Stomach (tissue), 8 donors: ENCODE measurements at regions not wholly inside any gene's neighbourhood (a gene's known extent, or its start where the extent isn't known, plus 50 kb on each side); places are given as distances from the start of the nearest gene placed in this dataset.
"Not testable (repeated sequence)": the region's sequence is repeated elsewhere in the genome, so short reads cannot be mapped to it uniquely, and the experiment has no call there.

Experiments used
- DNase-seq, 2 donors: peaks; one replicate each; pipeline versions ENCODE4 v3.0.0 to v3.0.0-alpha.2; 2013 to 2019
- H3K27ac ChIP-seq, 5 donors: fragments of 200-600 bp in 4 of 5; sonication (generic) in 4 of 5; one replicate each; pipeline ENCODE4 v1.5.1; 2013 to 2019; ENCODE audit warnings: mild to moderate bottlenecking in 1 of 5, moderate library complexity in 1 of 5
- H3K27me3 ChIP-seq, 3 donors: fragments of 200-600 bp; sonication (generic); one replicate each; pipeline ENCODE4 v1.5.1; 2017 to 2019; ENCODE audit warnings: mixed run types in 1 of 3
- H3K36me3 ChIP-seq, 4 donors: fragments of 200-600 bp; sonication (generic); 1 replicate in 3 of 4; 2 replicates in 1 of 4; pipeline ENCODE4 v1.5.1; 2016 to 2019
- H3K4me1 ChIP-seq, 4 donors: fragments of 200-600 bp; sonication (generic); one replicate each; pipeline ENCODE4 v1.5.1; 2016 to 2019
- H3K4me3 ChIP-seq, 4 donors: fragments of 200-600 bp; sonication (generic) in 3 of 4; one replicate each; pipeline ENCODE4 v1.5.1; 2016 to 2019; ENCODE audit warnings: mild to moderate bottlenecking in 1 of 4
- H3K9me3 ChIP-seq, 4 donors: fragments of 200-600 bp; sonication (generic); one replicate each; pipeline ENCODE4 v1.5.1; 2016 to 2019
- EP300 ChIP-seq: sonication (generic); formaldehyde crosslinking; IDR thresholded peaks from one replicate; pipeline ENCODE4 v1.6.1; 2017; ENCODE audit warnings: antibody characterized with exemption
- POLR2A ChIP-seq, 4 donors: fragments of 450-650 bp; IDR thresholded peaks; one replicate each; pipeline ENCODE4 v1.6.1; 2016; ENCODE audit warnings: antibody characterized with exemption in 4 of 4, control low read depth in 2 of 4, mild to moderate bottlenecking in 1 of 4, moderate library complexity in 1 of 4
- POLR2AphosphoS5 ChIP-seq, 3 donors: sonication (generic); formaldehyde crosslinking; IDR thresholded peaks; one replicate each; pipeline ENCODE4 v1.6.1; 2016; ENCODE audit warnings: antibody characterized with exemption in 3 of 3
- WGBS, 5 donors: extraction: QIAGEN DNeasy Blood & Tissue Kit in 3 of 5; methylation state at CpG; one replicate each; pipeline versions ENCODE4 v1.1.5 to v1.1.7; 2013 to 2018; 5-methylcytosine and 5-hydroxymethylcytosine counted together
- intact Hi-C: fragments of 100-400 bp; cut with DNase I; formaldehyde crosslinking; loops from one replicate; pipeline ENCODE4 v1.15.1; 2023; ENCODE audit warnings: low total_unique reads
- TF ChIP-seq, protein P1 (sequence below), 7 experiments: fragments of 450-650 bp in 4 of 7; fragments of 200-600 bp in 3 of 7; sonication (generic) in 3 of 7; IDR thresholded peaks; one replicate each; pipeline ENCODE4 v1.5.1; 2016 to 2019; ENCODE audit warnings: antibody characterized with exemption in 7 of 7, control low read depth in 2 of 7, mild to moderate bottlenecking in 1 of 7
- donor health status: healthy with polysubstance abuse.
- donor health status: Bipolar disorder and iron deficiency.
- donor health status: healthy.

DNA sequence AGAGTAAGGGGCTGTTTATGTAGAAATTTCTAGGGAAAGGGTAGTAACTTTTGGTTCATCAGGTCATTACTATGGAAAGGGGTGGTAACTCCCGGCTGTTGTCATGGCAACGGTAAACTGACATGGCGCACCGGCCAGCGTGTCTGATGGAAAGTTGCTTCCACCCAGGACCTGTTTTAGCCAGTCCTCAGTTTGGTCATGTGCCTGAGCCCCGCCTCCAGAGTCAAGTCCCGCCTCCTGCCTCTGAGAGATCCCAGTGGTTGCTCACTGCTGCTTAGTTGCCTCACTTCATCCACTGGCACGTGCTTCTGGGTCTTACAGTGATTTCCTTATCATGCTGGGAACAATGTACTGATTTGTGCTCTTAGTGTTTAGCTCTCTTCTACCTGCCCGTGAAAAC lies 455.2 kb upstream of the ZNF507 start:
- TF ChIP-seq EP300 (no peak), POLR2AphosphoS5 (IDR thresholded peaks at IDR 0.05) (no peak), POLR2A (IDR thresholded peaks at IDR 0.05) (no peak)
- H3K27ac ChIP-seq = no peak overlapping the region
- intact Hi-C loops = no loop called here
- no peaks in the 10 kb centered on the region for H3K4me1 ChIP-seq
- H3K36me3 ChIP-seq = no peaks in the 10 kb centered on the region
- no peak for DNase-seq
- H3K4me3 ChIP-seq = no peak overlapping the region
- H3K9me3 ChIP-seq = peaks cover 0 to 17% (median 8%) of the 10 kb centered on the region in 4 donors
- 77 to 85% (median 82%) methylated on average over 9 of the region's 9 CpGs for WGBS, 5 donors
- H3K27me3 ChIP-seq = no peaks in the 10 kb centered on the region

DNA sequence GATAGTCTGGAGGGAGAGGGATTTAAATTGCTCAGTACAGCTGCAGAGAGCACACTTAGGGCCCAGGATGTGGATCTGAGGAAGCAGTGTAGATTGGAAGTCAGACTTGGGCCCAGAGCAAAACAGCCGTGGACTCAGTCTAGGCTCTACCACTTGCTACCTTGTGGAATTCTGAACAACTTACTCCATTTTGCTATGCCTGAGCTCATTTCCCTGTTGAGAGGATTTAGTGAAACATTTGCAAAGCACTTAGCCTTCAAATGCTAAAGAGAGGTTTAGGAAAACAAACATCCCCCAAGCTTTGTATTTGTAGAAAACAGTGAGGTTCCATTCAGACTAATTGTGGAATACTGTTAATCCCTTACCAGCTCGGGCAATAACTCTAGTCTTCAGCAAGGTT lies 453.4 kb upstream of the ZNF507 start:
- no peak overlapping the region for H3K4me3 ChIP-seq
- WGBS, 5 donors = 54 to 66% (median 60%) methylated on average over 2 of the region's 2 CpGs
- H3K27me3 ChIP-seq = no peaks in the 10 kb centered on the region
- intact Hi-C loops = no loop called here
- TF ChIP-seq POLR2A (IDR thresholded peaks at IDR 0.05) (no peak), EP300 (no peak), POLR2AphosphoS5 (IDR thresholded peaks at IDR 0.05) (no peak)
- TF ChIP-seq, protein P1, sequence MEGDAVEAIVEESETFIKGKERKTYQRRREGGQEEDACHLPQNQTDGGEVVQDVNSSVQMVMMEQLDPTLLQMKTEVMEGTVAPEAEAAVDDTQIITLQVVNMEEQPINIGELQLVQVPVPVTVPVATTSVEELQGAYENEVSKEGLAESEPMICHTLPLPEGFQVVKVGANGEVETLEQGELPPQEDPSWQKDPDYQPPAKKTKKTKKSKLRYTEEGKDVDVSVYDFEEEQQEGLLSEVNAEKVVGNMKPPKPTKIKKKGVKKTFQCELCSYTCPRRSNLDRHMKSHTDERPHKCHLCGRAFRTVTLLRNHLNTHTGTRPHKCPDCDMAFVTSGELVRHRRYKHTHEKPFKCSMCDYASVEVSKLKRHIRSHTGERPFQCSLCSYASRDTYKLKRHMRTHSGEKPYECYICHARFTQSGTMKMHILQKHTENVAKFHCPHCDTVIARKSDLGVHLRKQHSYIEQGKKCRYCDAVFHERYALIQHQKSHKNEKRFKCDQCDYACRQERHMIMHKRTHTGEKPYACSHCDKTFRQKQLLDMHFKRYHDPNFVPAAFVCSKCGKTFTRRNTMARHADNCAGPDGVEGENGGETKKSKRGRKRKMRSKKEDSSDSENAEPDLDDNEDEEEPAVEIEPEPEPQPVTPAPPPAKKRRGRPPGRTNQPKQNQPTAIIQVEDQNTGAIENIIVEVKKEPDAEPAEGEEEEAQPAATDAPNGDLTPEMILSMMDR (IDR thresholded peaks at IDR 0.05) = no peak
- H3K9me3 ChIP-seq = peaks cover 0 to 17% (median 8%) of the 10 kb centered on the region in 4 donors
- H3K4me1 ChIP-seq = no peaks in the 10 kb centered on the region
- no peak overlapping the region for H3K27ac ChIP-seq
- no peaks in the 10 kb centered on the region for H3K36me3 ChIP-seq
- DNase-seq = no peak

DNA sequence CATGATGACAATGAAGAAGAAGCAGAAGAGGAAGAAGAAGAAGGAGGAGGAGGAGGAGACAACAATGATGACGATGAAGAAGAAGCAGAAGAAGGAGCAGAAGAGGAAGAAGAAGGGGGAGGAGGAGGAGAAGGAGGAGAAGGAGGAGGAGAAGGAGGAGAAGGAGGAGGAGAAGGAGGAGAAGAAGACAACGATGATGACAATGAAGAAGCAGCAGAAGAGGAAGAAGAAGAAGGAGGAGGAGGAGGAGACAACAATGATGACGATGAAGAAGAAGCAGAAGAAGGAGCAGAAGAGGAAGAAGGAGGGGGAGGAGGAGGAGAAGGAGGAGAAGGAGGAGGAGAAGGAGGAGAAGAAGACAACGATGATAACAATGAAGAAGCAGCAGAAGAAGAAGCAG lies 451.9 kb upstream of the ZNF507 start:
- H3K4me1 ChIP-seq, H3K36me3 ChIP-seq, H3K27ac ChIP-seq, H3K4me3 ChIP-seq, H3K27me3 ChIP-seq, DNase-seq, intact Hi-C loops: not testable (repeated sequence)
- peaks cover 0 to 17% (median 8%) of the 10 kb centered on the region in 4 donors for H3K9me3 ChIP-seq
- 69 to 83% (median 79%) methylated on average over 4 of the region's 4 CpGs for WGBS, 5 donors

DNA sequence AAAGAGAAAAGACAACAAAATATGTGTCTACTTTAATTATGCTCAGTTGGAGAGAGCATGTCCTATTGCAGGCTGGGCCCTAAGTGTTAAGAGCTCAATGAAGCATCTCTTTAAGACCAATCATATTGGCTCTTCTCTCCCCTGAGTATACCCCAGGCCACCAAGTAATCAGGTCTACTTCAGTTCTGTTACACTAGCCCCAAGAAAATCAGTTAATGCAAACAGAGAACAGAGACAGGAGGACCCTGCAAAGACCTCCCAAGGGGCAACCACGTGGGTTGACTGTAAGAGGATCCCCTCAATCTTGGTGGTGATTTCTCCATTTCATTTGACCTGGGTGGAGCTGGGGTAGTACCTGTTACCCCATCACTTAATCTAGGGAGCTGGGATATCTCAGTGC lies 451.0 kb upstream of the ZNF507 start:
- DNase-seq = no peak
- Histone ChIP-seq H3K36me3 (no peaks in the 10 kb centered on the region), H3K27me3 (no peaks in the 10 kb centered on the region), H3K4me1 (no peaks in the 10 kb centered on the region), H3K4me3 (no peak overlapping the region), H3K9me3 (peaks cover 0 to 22% (median 8%) of the 10 kb centered on the region in 4 donors), H3K27ac (no peak overlapping the region)
- TF ChIP-seq POLR2A (IDR thresholded peaks at IDR 0.05) = no peak
- no peak for TF ChIP-seq EP300
- intact Hi-C loops = no loop called here
- 22 to 63% (median 47%) methylated on average over 1 of the region's 1 CpG for WGBS, 5 donors

DNA sequence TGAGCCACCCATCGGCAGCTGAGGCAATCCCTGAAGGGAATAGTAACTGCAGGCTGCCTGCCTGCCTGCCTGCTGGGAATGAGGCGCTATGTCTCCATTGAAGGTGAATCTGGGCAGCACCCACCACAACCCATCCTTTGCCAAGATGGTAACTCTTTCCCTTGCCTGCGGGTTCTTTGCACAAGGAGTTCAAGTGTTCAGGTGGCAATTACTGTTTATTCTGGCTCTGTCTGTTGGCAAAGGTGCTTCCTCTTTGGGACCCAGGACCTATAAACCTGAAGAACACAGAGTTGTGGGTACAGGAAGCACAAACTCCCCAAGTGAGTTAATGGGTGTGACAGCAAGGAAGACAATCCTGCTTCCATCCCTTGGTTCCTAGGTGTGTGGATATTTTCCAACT lies 448.1 kb upstream of the ZNF507 start:
- DNase-seq = no peak
- Histone ChIP-seq H3K27ac (no peak overlapping the region), H3K9me3 (peaks cover 0 to 15% (median 5%) of the 10 kb centered on the region in 4 donors), H3K4me1 (no peaks in the 10 kb centered on the region), H3K4me3 (no peak overlapping the region), H3K36me3 (no peaks in the 10 kb centered on the region), H3K27me3 (no peaks in the 10 kb centered on the region)
- 80 to 93% (median 89%) methylated on average over 1 to 3 of the region's 3 CpGs for WGBS, 5 donors
- TF ChIP-seq, protein P1 (IDR thresholded peaks at IDR 0.05) = no peak
- no peak for TF ChIP-seq POLR2A (IDR thresholded peaks at IDR 0.05)
- TF ChIP-seq POLR2AphosphoS5 (IDR thresholded peaks at IDR 0.05) = no peak
- no peak for TF ChIP-seq EP300
- intact Hi-C loops = no loop called here

DNA sequence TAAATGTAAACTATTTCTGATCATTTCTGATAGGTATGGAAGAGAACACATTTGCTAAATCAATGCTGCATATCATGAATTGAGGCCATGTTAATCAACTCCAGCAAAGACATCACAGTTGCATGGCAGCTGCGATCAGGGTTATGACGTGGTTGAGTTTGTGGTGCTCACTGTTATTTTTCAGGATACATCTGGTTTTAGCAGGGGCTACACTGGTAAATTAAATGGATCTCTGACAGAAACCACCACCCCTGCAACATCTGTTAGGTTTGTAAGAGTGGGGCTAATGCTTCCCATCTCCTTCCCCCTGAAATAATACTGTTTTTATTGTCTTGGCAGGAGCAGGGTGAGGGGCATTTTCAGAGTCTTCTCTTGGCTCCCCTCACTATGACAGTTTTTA lies 444.4 kb upstream of the ZNF507 start:
- Histone ChIP-seq H3K9me3 (peaks cover 0 to 5% (median 0%) of the 10 kb centered on the region in 4 donors), H3K36me3 (no peaks in the 10 kb centered on the region), H3K27ac (no peak overlapping the region), H3K4me1 (no peaks in the 10 kb centered on the region), H3K4me3 (no peak overlapping the region), H3K27me3 (no peaks in the 10 kb centered on the region)
- no peak for DNase-seq
- no peak for TF ChIP-seq POLR2A (IDR thresholded peaks at IDR 0.05)
- no peak for TF ChIP-seq POLR2AphosphoS5 (IDR thresholded peaks at IDR 0.05)
- TF ChIP-seq EP300 = no peak
- TF ChIP-seq, protein P1 (IDR thresholded peaks at IDR 0.05) = no peak
- intact Hi-C loops = no loop called here
- WGBS, 5 donors = 74 to 83% (median 78%) methylated on average over 2 of the region's 2 CpGs
